Activated T-helper 2 cell treated with anti-CD3 and anti-CD28 coated beads, Interferon-gamma antibody, Interleukin-2, Interleukin-4, amounts not matched to agents 10 μg/mL and 5 μg/mL and 100 μg/mL, durations not matched to agents 14 hours and 24 hours and 36 hours (primary cell): ENCODE measurements at regions not wholly inside any gene's neighbourhood (a gene's known extent, or its start where the extent isn't known, plus 50 kb on each side); places are given as distances from the start of the nearest gene placed in this dataset.

ENCODE experiments used
- DNase-seq: peaks from one replicate; pipeline ENCODE4 v3.0.0; 2021; ENCODE audit warnings: low spot score
- H3K27ac Mint-ChIP-seq: one replicate; pipeline ENCODE4 v1.8.0; 2021; ENCODE audit warnings: mixed read lengths
- H3K27me3 Mint-ChIP-seq: one replicate; pipeline ENCODE4 v1.8.0; 2021; ENCODE audit warnings: low read depth, mixed read lengths
- H3K36me3 Mint-ChIP-seq: one replicate; pipeline ENCODE4 v1.8.0; 2021; ENCODE audit warnings: low read depth, mixed read lengths
- H3K4me1 Mint-ChIP-seq: one replicate; pipeline ENCODE4 v1.8.0; 2021; ENCODE audit warnings: low read depth, mixed read lengths
- H3K4me3 Mint-ChIP-seq: one replicate; pipeline ENCODE4 v1.8.0; 2021; ENCODE audit warnings: low read depth, mild to moderate bottlenecking, moderate library complexity, mixed read lengths
- H3K9me3 Mint-ChIP-seq: one replicate; pipeline ENCODE4 v1.8.0; 2021; ENCODE audit warnings: mixed read lengths
- intact Hi-C: fragments of 100-400 bp; cut with micrococcal nuclease; formaldehyde crosslinking; loops from one replicate; pipeline ENCODE4 v1.15.1; 2023

- H3K4me3 Mint-ChIP-seq, result no peak overlapping the region
- H3K4me1 Mint-ChIP-seq, result no peaks in the 10 kb centered on the region
- no peaks in the 10 kb centered on the region for H3K27me3 Mint-ChIP-seq
- no peak overlapping the region for H3K27ac Mint-ChIP-seq
- intact Hi-C loops, result no loop called here
- DNase-seq, result no peak
- no peaks in the 10 kb centered on the region for H3K36me3 Mint-ChIP-seq
- no peaks in the 10 kb centered on the region for H3K9me3 Mint-ChIP-seq
Observed at GRCh38 chr1:222107975-222108374, 366.1 kb upstream of the DUSP10 start.

- no peak overlapping the region for H3K4me3 Mint-ChIP-seq
- no peaks in the 10 kb centered on the region for H3K27me3 Mint-ChIP-seq
- intact Hi-C loops, result no loop called here
- no peaks in the 10 kb centered on the region for H3K36me3 Mint-ChIP-seq
- DNase-seq, result no peak
- no peaks in the 10 kb centered on the region for H3K4me1 Mint-ChIP-seq
- H3K9me3 Mint-ChIP-seq, result no peaks in the 10 kb centered on the region
- H3K27ac Mint-ChIP-seq, result no peak overlapping the region
Observed at GRCh38 chr1:222107267-222107666, 365.4 kb upstream of the DUSP10 start.

- intact Hi-C loops, result no loop called here
- no peak for DNase-seq
Observed at GRCh38 chr1:222106377-222106776, 364.5 kb upstream of the DUSP10 start.

GRCh38 chr1:222105861-222106260, 364.0 kb upstream of the DUSP10 start:
- Mint-ChIP-seq H3K4me1 (no peaks in the 10 kb centered on the region), H3K4me3 (no peak overlapping the region), H3K27me3 (no peaks in the 10 kb centered on the region), H3K9me3 (no peaks in the 10 kb centered on the region), H3K36me3 (no peaks in the 10 kb centered on the region), H3K27ac (no peak overlapping the region)
- intact Hi-C loops, result no loop called here
- no peak for DNase-seq

More at GRCh38 chr1:222106377-222106776, 364.5 kb upstream of the DUSP10 start:
- Mint-ChIP-seq H3K4me1 (no peaks in the 10 kb centered on the region), H3K27ac (no peak overlapping the region), H3K4me3 (no peak overlapping the region), H3K27me3 (no peaks in the 10 kb centered on the region), H3K9me3 (no peaks in the 10 kb centered on the region), H3K36me3 (no peaks in the 10 kb centered on the region)

GRCh38 chr1:222105393-222105737, 363.5 kb upstream of the DUSP10 start:
- Mint-ChIP-seq H3K27me3 (no peaks in the 10 kb centered on the region), H3K27ac (no peak overlapping the region), H3K4me3 (no peak overlapping the region), H3K36me3 (no peaks in the 10 kb centered on the region), H3K4me1 (no peaks in the 10 kb centered on the region), H3K9me3 (no peaks in the 10 kb centered on the region)
- intact Hi-C loops, result no loop called here
- DNase-seq, result no peak

GRCh38 chr1:222104694-222105392, 363.0 kb upstream of the DUSP10 start:
- no peaks in the 10 kb centered on the region for H3K27me3 Mint-ChIP-seq
- intact Hi-C loops, result no loop called here
- no peaks in the 10 kb centered on the region for H3K9me3 Mint-ChIP-seq
- H3K36me3 Mint-ChIP-seq, result no peaks in the 10 kb centered on the region
- no peak overlapping the region for H3K4me3 Mint-ChIP-seq
- no peaks in the 10 kb centered on the region for H3K4me1 Mint-ChIP-seq
- DNase-seq, result no peak
- H3K27ac Mint-ChIP-seq, result no peak overlapping the region

- H3K9me3 Mint-ChIP-seq, result no peaks in the 10 kb centered on the region
- no peak overlapping the region for H3K4me3 Mint-ChIP-seq
- H3K36me3 Mint-ChIP-seq, result no peaks in the 10 kb centered on the region
- peaks cover 4% of the 10 kb centered on the region for H3K27me3 Mint-ChIP-seq
- intact Hi-C loops, result no loop called here
- no peaks in the 10 kb centered on the region for H3K4me1 Mint-ChIP-seq
- DNase-seq, result no peak
- no peak overlapping the region for H3K27ac Mint-ChIP-seq
Observed at GRCh38 chr1:222104097-222104496, 362.2 kb upstream of the DUSP10 start.

GRCh38 chr1:222099746-222100145, 357.9 kb upstream of the DUSP10 start:
- H3K27me3 Mint-ChIP-seq, result peaks cover 4% of the 10 kb centered on the region
- DNase-seq, result no peak
- H3K4me3 Mint-ChIP-seq, result no peak overlapping the region
- H3K4me1 Mint-ChIP-seq, result no peaks in the 10 kb centered on the region
- H3K27ac Mint-ChIP-seq, result no peak overlapping the region
- H3K36me3 Mint-ChIP-seq, result no peaks in the 10 kb centered on the region
- no peaks in the 10 kb centered on the region for H3K9me3 Mint-ChIP-seq
- intact Hi-C loops, result no loop called here

GRCh38 chr1:222098404-222098803, 356.5 kb upstream of the DUSP10 start:
- H3K4me3 Mint-ChIP-seq, result no peak overlapping the region
- no peak overlapping the region for H3K27ac Mint-ChIP-seq
- peaks cover 7% of the 10 kb centered on the region for H3K27me3 Mint-ChIP-seq

GRCh38 chr1:222097588-222097987, 355.7 kb upstream of the DUSP10 start:
- H3K4me3 Mint-ChIP-seq, result no peak overlapping the region
- H3K4me1 Mint-ChIP-seq, result no peaks in the 10 kb centered on the region
- no peaks in the 10 kb centered on the region for H3K9me3 Mint-ChIP-seq
- peaks cover 7% of the 10 kb centered on the region for H3K27me3 Mint-ChIP-seq
- no peak for DNase-seq
- H3K27ac Mint-ChIP-seq, result no peak overlapping the region
- H3K36me3 Mint-ChIP-seq, result no peaks in the 10 kb centered on the region
- intact Hi-C loops, result no loop called here

More at GRCh38 chr1:222098404-222098803, 356.5 kb upstream of the DUSP10 start:
- H3K36me3 Mint-ChIP-seq, result no peaks in the 10 kb centered on the region
- no peak for DNase-seq
- no peaks in the 10 kb centered on the region for H3K4me1 Mint-ChIP-seq
- intact Hi-C loops, result no loop called here
- H3K9me3 Mint-ChIP-seq, result no peaks in the 10 kb centered on the region

- no peak for DNase-seq
- intact Hi-C loops, result loop anchor here (1.0 kb wide), 1 partner anchor 358 kb away; no protein-coding TSS in a partner anchor
- H3K9me3 Mint-ChIP-seq, result no peaks in the 10 kb centered on the region
- no peaks in the 10 kb centered on the region for H3K4me1 Mint-ChIP-seq
- H3K27me3 Mint-ChIP-seq, result peaks cover 8% of the 10 kb centered on the region
- H3K36me3 Mint-ChIP-seq, result no peaks in the 10 kb centered on the region
- no peak overlapping the region for H3K4me3 Mint-ChIP-seq
- no peak overlapping the region for H3K27ac Mint-ChIP-seq
Observed at GRCh38 chr1:222096883-222097282, 355.0 kb upstream of the DUSP10 start.

- Mint-ChIP-seq H3K27ac (no peak overlapping the region), H3K36me3 (no peaks in the 10 kb centered on the region), H3K4me3 (no peak overlapping the region), H3K9me3 (no peaks in the 10 kb centered on the region), H3K4me1 (no peaks in the 10 kb centered on the region), H3K27me3 (peaks cover 8% of the 10 kb centered on the region)
- intact Hi-C loops, result loop anchor here (1.0 kb wide), 1 partner anchor 359 kb away; no protein-coding TSS in a partner anchor
- no peak for DNase-seq
Observed at GRCh38 chr1:222096476-222096772, 354.5 kb upstream of the DUSP10 start.

GRCh38 chr1:222095606-222096475, 354.0 kb upstream of the DUSP10 start:
- no peaks in the 10 kb centered on the region for H3K36me3 Mint-ChIP-seq
- H3K27ac Mint-ChIP-seq, result no peak overlapping the region
- intact Hi-C loops, result loop anchor here (1.0 kb wide), 1 partner anchor 359 kb away; no protein-coding TSS in a partner anchor
- H3K4me3 Mint-ChIP-seq, result no peak overlapping the region
- H3K9me3 Mint-ChIP-seq, result no peaks in the 10 kb centered on the region
- DNase-seq, result peak; percentile 22
- H3K27me3 Mint-ChIP-seq, result peaks cover 8% of the 10 kb centered on the region
- H3K4me1 Mint-ChIP-seq, result no peaks in the 10 kb centered on the region
